NB4 (cell line): ENCODE measurements at regions not wholly inside any gene's neighbourhood (a gene's known extent, or its start where the extent isn't known, plus 50 kb on each side); places are given as distances from the start of the nearest gene placed in this dataset.

Source experiments
- MYC ChIP-seq: IDR thresholded peaks from 2 replicates; pipeline ENCODE4 v1.6.1; 2011; ENCODE audit warnings: low read depth, low read length
- TF ChIP-seq, protein P1 (sequence below): IDR thresholded peaks from one replicate; pipeline ENCODE4 v1.5.1; 2012; ENCODE audit warnings: low read depth, low read length
- TF ChIP-seq, protein P2 (sequence below): IDR thresholded peaks from 2 replicates; pipeline ENCODE4 v1.6.1; 2011; ENCODE audit warnings: low read depth, low read length

DNA sequence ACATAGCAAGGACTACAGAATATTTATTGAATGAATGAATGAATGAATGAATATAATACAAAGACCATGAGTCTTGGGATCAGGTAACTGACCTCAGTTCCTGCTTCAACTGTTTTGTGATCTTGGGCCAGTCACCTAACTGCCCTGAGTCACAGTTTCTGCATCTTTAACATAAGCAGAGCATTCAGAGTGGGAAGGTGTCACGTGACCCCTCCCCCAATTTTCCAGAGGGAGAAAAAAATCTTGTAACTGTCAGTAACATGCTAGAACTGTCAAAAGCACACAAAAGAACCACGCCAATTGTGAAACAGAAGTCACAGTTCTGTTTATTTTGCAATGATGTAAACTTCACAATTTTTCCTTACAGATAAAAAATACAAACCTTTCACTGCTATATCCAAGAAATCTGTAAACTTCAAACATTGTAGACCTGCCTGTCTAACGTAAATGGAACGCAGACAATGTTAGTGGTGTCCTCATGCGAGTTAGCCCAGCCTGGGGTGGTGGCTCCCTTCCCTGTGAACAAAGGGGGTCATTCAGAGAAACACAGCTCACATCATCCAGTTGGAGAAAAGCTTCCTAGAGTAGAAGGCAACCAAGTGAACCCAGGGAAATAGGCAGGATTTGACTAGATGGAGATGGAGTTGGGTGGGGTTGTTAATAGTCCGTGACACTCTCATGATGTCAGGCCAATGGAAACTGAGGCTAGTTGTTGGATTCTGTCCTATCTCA lies 211.8 kb upstream of the ZC3H12A start:
- TF ChIP-seq, protein P1, sequence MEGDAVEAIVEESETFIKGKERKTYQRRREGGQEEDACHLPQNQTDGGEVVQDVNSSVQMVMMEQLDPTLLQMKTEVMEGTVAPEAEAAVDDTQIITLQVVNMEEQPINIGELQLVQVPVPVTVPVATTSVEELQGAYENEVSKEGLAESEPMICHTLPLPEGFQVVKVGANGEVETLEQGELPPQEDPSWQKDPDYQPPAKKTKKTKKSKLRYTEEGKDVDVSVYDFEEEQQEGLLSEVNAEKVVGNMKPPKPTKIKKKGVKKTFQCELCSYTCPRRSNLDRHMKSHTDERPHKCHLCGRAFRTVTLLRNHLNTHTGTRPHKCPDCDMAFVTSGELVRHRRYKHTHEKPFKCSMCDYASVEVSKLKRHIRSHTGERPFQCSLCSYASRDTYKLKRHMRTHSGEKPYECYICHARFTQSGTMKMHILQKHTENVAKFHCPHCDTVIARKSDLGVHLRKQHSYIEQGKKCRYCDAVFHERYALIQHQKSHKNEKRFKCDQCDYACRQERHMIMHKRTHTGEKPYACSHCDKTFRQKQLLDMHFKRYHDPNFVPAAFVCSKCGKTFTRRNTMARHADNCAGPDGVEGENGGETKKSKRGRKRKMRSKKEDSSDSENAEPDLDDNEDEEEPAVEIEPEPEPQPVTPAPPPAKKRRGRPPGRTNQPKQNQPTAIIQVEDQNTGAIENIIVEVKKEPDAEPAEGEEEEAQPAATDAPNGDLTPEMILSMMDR, result no peak
- no peak for TF ChIP-seq MYC
- TF ChIP-seq, protein P2, sequence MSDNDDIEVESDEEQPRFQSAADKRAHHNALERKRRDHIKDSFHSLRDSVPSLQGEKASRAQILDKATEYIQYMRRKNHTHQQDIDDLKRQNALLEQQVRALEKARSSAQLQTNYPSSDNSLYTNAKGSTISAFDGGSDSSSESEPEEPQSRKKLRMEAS, result no peak
